Endothelial cell (in vitro differentiated cells): ENCODE measurements at regions not wholly inside any gene's neighbourhood (a gene's known extent, or its start where the extent isn't known, plus 50 kb on each side); places are given as distances from the start of the nearest gene placed in this dataset.
"Not testable (repeated sequence)": the region's sequence is repeated elsewhere in the genome, so short reads cannot be mapped to it uniquely, and the experiment has no call there.

Experiments
- DNase-seq: peaks from one replicate; pipeline ENCODE4 v3.0.0; 2021; ENCODE audit warnings: low spot score
- H3K27ac Mint-ChIP-seq: one replicate; pipeline ENCODE4 v1.8.0; 2021; ENCODE audit warnings: mixed read lengths, inconsistent platforms; ENCODE audit not compliant: unreplicated experiment
- H3K27me3 Mint-ChIP-seq: one replicate; pipeline ENCODE4 v1.8.0; 2021; ENCODE audit warnings: mild to moderate bottlenecking, moderate library complexity, mixed read lengths, inconsistent platforms; ENCODE audit not compliant: unreplicated experiment
- H3K36me3 Mint-ChIP-seq: one replicate; pipeline ENCODE4 v1.8.0; 2021; ENCODE audit warnings: mild to moderate bottlenecking, low read depth, mixed read lengths, inconsistent platforms; ENCODE audit not compliant: unreplicated experiment
- H3K4me1 Mint-ChIP-seq: one replicate; pipeline ENCODE4 v1.8.0; 2021; ENCODE audit warnings: mild to moderate bottlenecking, mixed read lengths, inconsistent platforms; ENCODE audit not compliant: unreplicated experiment
- H3K4me3 Mint-ChIP-seq: one replicate; pipeline ENCODE4 v1.8.0; 2021; ENCODE audit warnings: mild to moderate bottlenecking, mixed read lengths, inconsistent platforms; ENCODE audit not compliant: unreplicated experiment
- H3K9me3 Mint-ChIP-seq: one replicate; pipeline ENCODE4 v1.8.0; 2021; ENCODE audit warnings: mixed read lengths, inconsistent platforms; ENCODE audit not compliant: unreplicated experiment
- CTCF ChIP-seq: fragments of 200-600 bp; sonication (generic); IDR thresholded peaks from one replicate; pipeline ENCODE4 v1.5.0; 2021; ENCODE audit warnings: antibody characterized with exemption; ENCODE audit not compliant: unreplicated experiment

DNA sequence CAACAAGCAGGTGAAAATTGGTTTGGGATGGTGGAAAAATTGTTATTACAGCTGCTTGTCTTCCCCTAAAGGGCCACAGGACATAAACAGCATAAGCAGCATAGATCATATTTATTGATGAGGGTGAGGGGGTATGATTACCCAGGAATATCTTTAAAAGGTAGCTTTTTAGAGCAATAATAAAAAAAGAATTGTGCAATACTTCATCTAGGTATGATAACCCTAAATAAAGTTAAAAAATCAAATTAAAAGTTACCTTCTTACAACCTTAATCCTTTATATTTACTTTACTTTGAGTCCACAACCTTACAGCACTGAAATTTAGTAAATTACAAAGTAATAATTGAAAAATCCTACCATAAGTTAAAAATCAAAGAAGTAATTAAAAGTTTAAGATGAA lies 653.3 kb upstream of the RGS18 start:
- Mint-ChIP-seq H3K27me3 (no peaks in the 10 kb centered on the region), H3K4me1 (no peaks in the 10 kb centered on the region), H3K4me3 (no peak overlapping the region), H3K27ac (no peak overlapping the region), H3K9me3 (no peaks in the 10 kb centered on the region), H3K36me3 (no peaks in the 10 kb centered on the region)
- no peak for TF ChIP-seq CTCF
- no peak for DNase-seq

GRCh38 chr1:191508239-191508638 lies 650.0 kb upstream of the RGS18 start:
- Mint-ChIP-seq H3K27me3 (peaks cover 2% of the 10 kb centered on the region), H3K27ac (no peak overlapping the region), H3K9me3 (no peaks in the 10 kb centered on the region), H3K4me1 (no peaks in the 10 kb centered on the region), H3K4me3 (no peak overlapping the region), H3K36me3 (peaks cover under 1% of the 10 kb centered on the region)
- DNase-seq: no peak
- no peak for TF ChIP-seq CTCF

GRCh38 chr1:191511480-191511879 lies 646.8 kb upstream of the RGS18 start:
- H3K9me3 Mint-ChIP-seq, H3K27ac Mint-ChIP-seq, H3K4me1 Mint-ChIP-seq, H3K36me3 Mint-ChIP-seq, DNase-seq, H3K27me3 Mint-ChIP-seq, H3K4me3 Mint-ChIP-seq: not testable (repeated sequence)

- peaks cover 5% of the 10 kb centered on the region for H3K36me3 Mint-ChIP-seq
- no peak overlapping the region for H3K4me3 Mint-ChIP-seq
- H3K27me3 Mint-ChIP-seq: no peaks in the 10 kb centered on the region
- DNase-seq: no peak
- peak; percentile 38 for TF ChIP-seq CTCF
- no peaks in the 10 kb centered on the region for H3K9me3 Mint-ChIP-seq
- H3K27ac Mint-ChIP-seq: no peak overlapping the region
- H3K4me1 Mint-ChIP-seq: no peaks in the 10 kb centered on the region
Observed at GRCh38 chr1:191517826-191518225, 640.4 kb upstream of the RGS18 start.

GRCh38 chr1:191519519-191519918 lies 638.7 kb upstream of the RGS18 start:
- H3K27me3 Mint-ChIP-seq: no peaks in the 10 kb centered on the region
- TF ChIP-seq CTCF: no peak
- no peaks in the 10 kb centered on the region for H3K4me1 Mint-ChIP-seq
- H3K4me3 Mint-ChIP-seq: no peak overlapping the region
- DNase-seq: no peak
- H3K27ac Mint-ChIP-seq: no peak overlapping the region
- H3K36me3 Mint-ChIP-seq: no peaks in the 10 kb centered on the region
- no peaks in the 10 kb centered on the region for H3K9me3 Mint-ChIP-seq

GRCh38 chr1:191520345-191520744 lies 637.9 kb upstream of the RGS18 start:
- no peak overlapping the region for H3K27ac Mint-ChIP-seq
- no peaks in the 10 kb centered on the region for H3K4me1 Mint-ChIP-seq

GRCh38 chr1:191525944-191526343 lies 632.3 kb upstream of the RGS18 start:
- not testable (repeated sequence) for H3K4me1 Mint-ChIP-seq, H3K9me3 Mint-ChIP-seq, H3K4me3 Mint-ChIP-seq, DNase-seq, H3K27ac Mint-ChIP-seq, H3K27me3 Mint-ChIP-seq, H3K36me3 Mint-ChIP-seq

More at GRCh38 chr1:191520345-191520744, 637.9 kb upstream of the RGS18 start:
- no peak overlapping the region for H3K4me3 Mint-ChIP-seq
- TF ChIP-seq CTCF: no peak
- no peaks in the 10 kb centered on the region for H3K9me3 Mint-ChIP-seq
- no peak for DNase-seq
- H3K27me3 Mint-ChIP-seq: no peaks in the 10 kb centered on the region
- no peaks in the 10 kb centered on the region for H3K36me3 Mint-ChIP-seq
